ENCODE measurements at regions not wholly inside any gene's neighbourhood (a gene's known extent, or its start where the extent isn't known, plus 50 kb on each side); places are given as distances from the start of the nearest gene placed in this dataset.

- TF ChIP-seq CTCF (conservative IDR thresholded peaks at IDR 0.05; ENCODE audit: low read depth, low read length) (no peak), EZH2phosphoT487 (IDR thresholded peaks at IDR 0.05; ENCODE audit: borderline replicate concordance, low read length) (no peak), EZH2 (IDR thresholded peaks at IDR 0.05; ENCODE audit: low read length, unreplicated experiment) (no peak)
These were observed 904.7 kb upstream of the ACVR2A start for GRCh38 chr2:146939991-146940685.

Data from PC-3 (cell line).